Cardiac fibroblast (primary cell): ENCODE measurements at regions not wholly inside any gene's neighbourhood (a gene's known extent, or its start where the extent isn't known, plus 50 kb on each side); places are given as distances from the start of the nearest gene placed in this dataset.

Experiments
- DNase-seq, 2 donors: peaks; one replicate each; pipeline versions ENCODE4 v3.0.0 to v3.0.0-alpha.2; 2010; ENCODE audit warnings: low read depth in 2 of 2
- H3K4me3 ChIP-seq, 2 donors: replicated peaks in 1 of 2; 1 replicate in 1 of 2; 2 replicates in 1 of 2; pipeline ENCODE4 v1.5.1; 2011; ENCODE audit warnings: low read depth in 2 of 2, low read length in 2 of 2, mild to moderate bottlenecking in 2 of 2, moderate library complexity in 1 of 2
- CTCF ChIP-seq: IDR thresholded peaks from one replicate; pipeline ENCODE4 v1.5.1; 2011; ENCODE audit warnings: low read depth, mild to moderate bottlenecking, low read length, inconsistent platforms

GRCh38 chr12:92304371-92305055, 158.9 kb upstream of the BTG1 start:
- no peak for DNase-seq
- no peak for TF ChIP-seq CTCF
- no peak overlapping the region for H3K4me3 ChIP-seq

GRCh38 chr12:92302041-92302829, 156.6 kb upstream of the BTG1 start:
- no peak for DNase-seq
- H3K4me3 ChIP-seq, result no peak overlapping the region
- TF ChIP-seq CTCF, result no peak

GRCh38 chr12:92301356-92301755, 155.7 kb upstream of the BTG1 start:
- no peak for TF ChIP-seq CTCF
- no peak for DNase-seq
- no peak overlapping the region for H3K4me3 ChIP-seq

- H3K4me3 ChIP-seq, result no peak overlapping the region
- no peak for TF ChIP-seq CTCF
- DNase-seq, result no peak
Measured at GRCh38 chr12:92300777-92301176, 155.1 kb upstream of the BTG1 start.

GRCh38 chr12:92299744-92300143, 154.1 kb upstream of the BTG1 start:
- no peak for TF ChIP-seq CTCF
- DNase-seq, result no peak
- no peak overlapping the region for H3K4me3 ChIP-seq

- no peak for DNase-seq
- TF ChIP-seq CTCF, result no peak
- no peak overlapping the region for H3K4me3 ChIP-seq
Measured at GRCh38 chr12:92299344-92299743, 153.7 kb upstream of the BTG1 start.
